Spleen (tissue), 11 donors: ENCODE measurements at regions not wholly inside any gene's neighbourhood (a gene's known extent, or its start where the extent isn't known, plus 50 kb on each side); places are given as distances from the start of the nearest gene placed in this dataset.

Experiments used
- DNase-seq: peaks from one replicate; pipeline ENCODE4 v3.0.0-alpha.2; 2020
- H3K27ac ChIP-seq, 8 donors: fragments of 200-600 bp; sonication (generic) in 7 of 8; 1 replicate in 4 of 8; 2 replicates in 4 of 8; pipeline versions ENCODE4 v1.5.0 to v1.8.0; 2016 to 2021; ENCODE audit warnings: inconsistent platforms in 4 of 8, mild to moderate bottlenecking in 4 of 8, moderate library complexity in 1 of 8
- H3K27me3 ChIP-seq, 7 donors: fragments of 200-600 bp; sonication (generic) in 6 of 7; replicated peaks in 1 of 7; 1 replicate in 4 of 7; 2 replicates in 3 of 7; pipeline versions ENCODE4 v1.5.0 to v1.8.0; 2016 to 2021; ENCODE audit warnings: inconsistent platforms in 3 of 7, mild to moderate bottlenecking in 1 of 7
- H3K36me3 ChIP-seq, 6 donors: fragments of 200-600 bp; sonication (generic) in 5 of 6; 1 replicate in 4 of 6; 2 replicates in 2 of 6; pipeline versions ENCODE4 v1.5.0 to v1.8.0; 2016 to 2021; ENCODE audit warnings: inconsistent platforms in 2 of 6
- H3K4me1 ChIP-seq, 6 donors: fragments of 200-600 bp; sonication (generic) in 5 of 6; 1 replicate in 3 of 6; 2 replicates in 3 of 6; pipeline versions ENCODE4 v1.5.0 to v1.8.0; 2016 to 2021; ENCODE audit warnings: inconsistent platforms in 3 of 6
- H3K4me3 ChIP-seq, 8 donors: fragments of 200-600 bp; sonication (generic) in 7 of 8; 1 replicate in 4 of 8; 2 replicates in 4 of 8; pipeline versions ENCODE4 v1.5.0 to v1.8.0; 2016 to 2021; ENCODE audit warnings: inconsistent platforms in 4 of 8, mild to moderate bottlenecking in 4 of 8, moderate library complexity in 2 of 8
- H3K9me3 ChIP-seq, 8 donors: fragments of 200-600 bp; sonication (generic) in 7 of 8; 1 replicate in 4 of 8; 2 replicates in 4 of 8; pipeline versions ENCODE4 v1.5.0 to v1.8.0; 2016 to 2021; ENCODE audit warnings: inconsistent platforms in 4 of 8
- CTCF ChIP-seq, 11 experiments: fragments of 200-600 bp in 7 of 11; fragments of 450-650 bp in 4 of 11; sonication (generic) in 4 of 11; IDR thresholded peaks in 8 of 11; conservative IDR thresholded peaks in 3 of 11; 1 replicate in 7 of 11; 2 replicates in 4 of 11; pipeline versions ENCODE4 v1.4.0 to v1.8.0; 2016 to 2021; ENCODE audit warnings: antibody characterized with exemption in 11 of 11, inconsistent platforms in 4 of 11, mild to moderate bottlenecking in 1 of 11
- POLR2A ChIP-seq, 3 donors: fragments of 450-650 bp; IDR thresholded peaks; one replicate each; pipeline ENCODE4 v1.5.1; 2017; ENCODE audit warnings: antibody characterized with exemption in 3 of 3, mild to moderate bottlenecking in 1 of 3
- POLR2AphosphoS5 ChIP-seq, 3 donors: sonication (generic); formaldehyde crosslinking; IDR thresholded peaks; one replicate each; pipeline ENCODE4 v1.5.1; 2017; ENCODE audit warnings: antibody characterized with exemption in 3 of 3
- WGBS, 5 donors: extraction: QIAGEN DNeasy Blood & Tissue Kit in 3 of 5; methylation state at CpG; one replicate each; pipeline versions ENCODE4 v1.1.5 to v1.1.7; 2013 to 2018; 5-methylcytosine and 5-hydroxymethylcytosine counted together
- intact Hi-C: fragments of 100-400 bp; cut with DNase I; formaldehyde crosslinking; loops from one replicate; pipeline ENCODE4 v1.15.0; 2023; ENCODE audit warnings: low total_unique reads
- donor health status: healthy with polysubstance abuse.
- donor health status: DM: no; HTN: no; CAD: no; lungs with moderate emphysema.
- donor health status: DM: no; HTN: no; CAD: no.
- donor health status: Bipolar disorder and iron deficiency.
- donor health status: healthy.
- donor health status: DM: no; HTN: no; CAD: no.
- donor health status: DM: yes; HTN: yes; CAD: no.

GRCh38 chr3:40923143-40923542 lies 276.2 kb upstream of the CTNNB1 start:
- Histone ChIP-seq H3K9me3 (no peaks in the 10 kb centered on the region), H3K27ac (no peak overlapping the region), H3K4me1 (no peaks in the 10 kb centered on the region), H3K36me3 (no peaks in the 10 kb centered on the region), H3K27me3 (peaks cover 0 to 8% (median 0%) of the 10 kb centered on the region in 7 donors), H3K4me3 (no peak overlapping the region)
- intact Hi-C loops, result no loop called here
- TF ChIP-seq POLR2A (IDR thresholded peaks at IDR 0.05) (no peak), CTCF (IDR thresholded peaks at IDR 0.05 in 8 of 11, conservative IDR thresholded peaks at IDR 0.05 in 3 of 11) (no peak), POLR2AphosphoS5 (IDR thresholded peaks at IDR 0.05) (no peak)
- no peak for DNase-seq
- WGBS, 5 donors, result 72 to 84% (median 78%) methylated on average over 4 of the region's 4 CpGs

- H3K36me3 ChIP-seq, result no peaks in the 10 kb centered on the region
- peaks cover 0 to 8% (median 0%) of the 10 kb centered on the region in 7 donors for H3K27me3 ChIP-seq
- WGBS, 5 donors, result 90 to 99% (median 94%) methylated on average over 3 to 4 of the region's 4 CpGs
- no peak overlapping the region for H3K27ac ChIP-seq
- no peaks in the 10 kb centered on the region for H3K4me1 ChIP-seq
- H3K9me3 ChIP-seq, result no peaks in the 10 kb centered on the region
- DNase-seq, result no peak
- intact Hi-C loops, result no loop called here
- TF ChIP-seq POLR2AphosphoS5 (IDR thresholded peaks at IDR 0.05), result no peak
- TF ChIP-seq POLR2A (IDR thresholded peaks at IDR 0.05), result no peak
- H3K4me3 ChIP-seq, result no peak overlapping the region
Observed at GRCh38 chr3:40923651-40924050, 275.7 kb upstream of the CTNNB1 start.

GRCh38 chr3:40924559-40925141 lies 274.7 kb upstream of the CTNNB1 start:
- no peak for DNase-seq
- H3K27me3 ChIP-seq, result peaks cover 0 to 8% (median 0%) of the 10 kb centered on the region in 7 donors
- intact Hi-C loops, result no loop called here
- H3K27ac ChIP-seq, result no peak overlapping the region
- no peaks in the 10 kb centered on the region for H3K9me3 ChIP-seq
- WGBS, 5 donors, result 69 to 75% (median 71%) methylated on average over 3 of the region's 3 CpGs
- TF ChIP-seq POLR2AphosphoS5 (IDR thresholded peaks at IDR 0.05) (no peak), CTCF (IDR thresholded peaks at IDR 0.05 in 8 of 11, conservative IDR thresholded peaks at IDR 0.05 in 3 of 11) (no peak), POLR2A (IDR thresholded peaks at IDR 0.05) (no peak)
- H3K36me3 ChIP-seq, result no peaks in the 10 kb centered on the region
- H3K4me3 ChIP-seq, result no peak overlapping the region
- no peaks in the 10 kb centered on the region for H3K4me1 ChIP-seq

GRCh38 chr3:40925231-40925630 lies 274.1 kb upstream of the CTNNB1 start:
- no peaks in the 10 kb centered on the region for H3K9me3 ChIP-seq
- intact Hi-C loops, result no loop called here
- H3K27me3 ChIP-seq, result peaks cover 0 to 8% (median 0%) of the 10 kb centered on the region in 7 donors
- no peaks in the 10 kb centered on the region for H3K36me3 ChIP-seq
- no peak for DNase-seq
- H3K4me1 ChIP-seq, result no peaks in the 10 kb centered on the region
- 63 to 84% (median 75%) methylated on average over 3 of the region's 3 CpGs for WGBS, 5 donors
- TF ChIP-seq POLR2AphosphoS5 (IDR thresholded peaks at IDR 0.05) (no peak), POLR2A (IDR thresholded peaks at IDR 0.05) (no peak), CTCF (IDR thresholded peaks at IDR 0.05 in 8 of 11, conservative IDR thresholded peaks at IDR 0.05 in 3 of 11) (no peak)
- no peak overlapping the region for H3K27ac ChIP-seq
- H3K4me3 ChIP-seq, result no peak overlapping the region

- TF ChIP-seq POLR2A (IDR thresholded peaks at IDR 0.05) (no peak), POLR2AphosphoS5 (IDR thresholded peaks at IDR 0.05) (no peak), CTCF (IDR thresholded peaks at IDR 0.05 in 8 of 11, conservative IDR thresholded peaks at IDR 0.05 in 3 of 11) (no peak)
- no peak for DNase-seq
Observed at GRCh38 chr3:40930131-40930538, 269.2 kb upstream of the CTNNB1 start.

More at GRCh38 chr3:40930131-40930538, 269.2 kb upstream of the CTNNB1 start:
- H3K27me3 ChIP-seq, result peaks cover 0 to 8% (median 0%) of the 10 kb centered on the region in 7 donors
- H3K36me3 ChIP-seq, result no peaks in the 10 kb centered on the region
- H3K27ac ChIP-seq, result no peak overlapping the region
- no peaks in the 10 kb centered on the region for H3K4me1 ChIP-seq
- intact Hi-C loops, result no loop called here
- peaks cover 0 to 23% (median 12%) of the 10 kb centered on the region in 8 donors for H3K9me3 ChIP-seq
- no peak overlapping the region for H3K4me3 ChIP-seq
